ENCODE measurements at regions not wholly inside any gene's neighbourhood (a gene's known extent, or its start where the extent isn't known, plus 50 kb on each side); places are given as distances from the start of the nearest gene placed in this dataset.
"Not testable (repeated sequence)": the region's sequence is repeated elsewhere in the genome, so short reads cannot be mapped to it uniquely, and the experiment has no call there.

DNA sequence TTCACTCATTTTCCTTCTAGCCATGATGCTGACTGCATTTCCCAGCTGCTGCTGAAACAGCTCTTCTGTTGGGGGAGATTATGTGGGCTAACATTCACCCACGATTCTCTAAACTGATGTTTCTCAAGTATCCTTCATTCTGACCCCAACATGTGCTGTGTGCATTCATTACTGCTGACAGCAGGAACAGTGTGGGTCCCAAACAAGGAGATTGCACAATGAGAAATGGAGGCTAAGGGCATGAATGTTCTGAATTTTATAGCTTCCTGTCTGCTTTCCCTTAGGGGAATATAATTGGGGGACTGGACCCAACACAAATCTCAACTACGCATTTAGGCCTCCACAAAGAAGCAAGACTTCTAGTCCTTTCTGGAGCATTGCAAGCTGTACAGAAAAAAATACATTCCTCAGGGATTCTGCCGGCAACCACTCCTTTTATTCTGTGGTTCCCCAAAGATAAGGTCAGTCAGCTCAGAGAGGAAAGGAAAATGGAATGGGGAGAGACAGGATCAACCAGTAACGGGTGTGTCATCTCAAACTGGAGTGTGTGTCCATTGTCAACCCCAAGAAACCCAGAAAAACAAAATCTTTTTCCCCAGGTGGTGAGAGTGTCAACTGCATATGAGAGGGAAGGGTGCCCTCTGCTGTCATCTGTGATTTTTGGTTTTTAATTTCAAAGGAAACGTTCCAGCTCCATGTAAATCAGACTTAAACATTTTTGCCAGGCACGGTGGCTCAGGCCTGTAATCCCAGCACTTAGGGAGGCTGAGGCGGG, 81.5 kb upstream of the EGFL6 start:
- Mint-ChIP-seq H3K27me3 (no peaks in the 10 kb centered on the region), H3K4me3 (no peak overlapping the region), H3K27ac (peak overlapping the region; percentile 92), H3K36me3 (ENCODE audit: low read depth) (no peaks in the 10 kb centered on the region), H3K4me1 (ENCODE audit: low read depth) (peaks cover 36% of the 10 kb centered on the region), H3K9me3 (no peaks in the 10 kb centered on the region)

DNA sequence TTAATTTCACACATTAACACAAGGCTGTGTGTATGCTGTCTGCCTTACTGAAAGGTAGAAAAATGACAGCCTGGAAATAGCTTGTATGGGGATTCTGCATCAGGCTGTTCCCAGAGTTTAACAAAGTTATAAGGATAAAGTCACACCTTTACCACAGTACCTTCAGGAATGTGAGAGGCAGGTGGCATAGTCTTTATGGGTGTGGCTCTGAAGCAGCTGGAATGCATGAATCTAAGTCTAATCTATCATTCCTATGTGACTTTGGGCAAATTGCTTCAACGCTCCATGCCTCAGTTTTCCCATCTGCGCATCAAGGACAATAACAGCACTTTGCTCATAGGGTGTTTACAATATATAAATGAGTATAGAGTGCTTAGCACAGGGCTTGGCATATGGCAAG, 84.2 kb upstream of the EGFL6 start:
- H3K4me3 Mint-ChIP-seq: no peak overlapping the region
- no peaks in the 10 kb centered on the region for H3K36me3 Mint-ChIP-seq (ENCODE audit: low read depth)
- H3K9me3 Mint-ChIP-seq: no peaks in the 10 kb centered on the region
- no peak overlapping the region for H3K27ac Mint-ChIP-seq
- peaks cover 36% of the 10 kb centered on the region for H3K4me1 Mint-ChIP-seq (ENCODE audit: low read depth)
- H3K27me3 Mint-ChIP-seq: no peaks in the 10 kb centered on the region

DNA sequence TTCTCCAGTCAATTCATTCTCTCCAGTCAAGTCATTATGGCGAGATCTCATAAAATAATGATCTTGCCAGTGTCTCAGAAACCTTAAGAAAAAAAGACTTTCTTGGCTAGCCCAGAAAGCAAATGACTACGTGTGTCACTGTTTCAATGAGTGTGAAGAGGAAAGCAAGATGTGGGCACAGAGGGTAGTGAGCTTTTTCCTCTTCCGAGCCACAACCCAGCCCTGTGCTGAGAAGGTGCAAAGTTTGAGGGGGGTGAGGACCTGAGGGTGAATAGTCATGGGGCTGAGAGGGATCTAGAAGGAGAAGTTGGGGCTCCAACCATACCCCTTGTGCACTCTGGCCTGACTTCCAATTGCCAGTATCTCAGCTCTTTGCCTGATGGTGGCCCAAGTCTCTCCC, 85.6 kb upstream of the EGFL6 start:
- H3K36me3 Mint-ChIP-seq (ENCODE audit: low read depth): no peaks in the 10 kb centered on the region
- no peaks in the 10 kb centered on the region for H3K27me3 Mint-ChIP-seq
- peaks cover 36% of the 10 kb centered on the region for H3K4me1 Mint-ChIP-seq (ENCODE audit: low read depth)
- H3K27ac Mint-ChIP-seq: no peak overlapping the region
- no peaks in the 10 kb centered on the region for H3K9me3 Mint-ChIP-seq
- no peak overlapping the region for H3K4me3 Mint-ChIP-seq

DNA sequence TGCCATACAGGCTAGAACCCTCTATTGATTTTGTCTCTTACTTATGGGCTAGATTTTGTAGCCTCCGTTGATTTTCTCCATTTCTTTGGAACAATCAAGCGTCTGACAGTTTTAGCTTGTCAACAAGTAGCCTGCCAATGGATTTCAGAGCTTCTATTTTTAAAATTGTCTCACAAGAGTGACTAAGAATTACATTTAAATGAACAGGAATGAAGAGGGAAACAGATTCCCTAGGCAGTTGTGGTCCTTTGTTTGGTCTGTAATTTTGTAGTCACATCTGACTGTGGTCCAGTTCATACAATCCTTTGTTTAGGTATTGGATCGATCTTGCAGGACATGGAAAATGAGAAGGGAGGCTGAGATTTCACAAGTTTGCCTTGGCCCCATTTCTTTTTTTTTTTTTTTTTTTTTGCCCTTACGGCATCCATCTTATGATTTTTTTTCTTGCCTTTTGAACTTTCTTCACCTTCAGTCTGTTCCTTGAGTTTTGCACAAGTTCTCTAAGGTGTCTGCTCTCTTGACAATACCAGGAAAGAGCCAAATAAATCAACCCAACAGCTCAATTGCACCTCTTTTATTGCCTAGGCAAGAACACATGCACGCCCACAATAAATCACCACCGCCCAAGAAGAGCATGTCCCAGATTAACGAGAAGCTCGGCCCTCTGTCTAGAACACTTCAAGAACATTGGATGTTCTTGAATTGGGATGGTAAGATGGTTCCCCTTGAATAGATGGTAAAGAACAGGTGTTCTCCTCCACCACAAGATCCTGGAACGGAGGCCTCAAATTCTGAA, 86.5 kb upstream of the EGFL6 start:
- H3K36me3 Mint-ChIP-seq (ENCODE audit: low read depth): no peaks in the 10 kb centered on the region
- H3K4me1 Mint-ChIP-seq (ENCODE audit: low read depth): peaks cover 33% of the 10 kb centered on the region
- no peak overlapping the region for H3K4me3 Mint-ChIP-seq
- H3K27ac Mint-ChIP-seq: no peak overlapping the region
- no peaks in the 10 kb centered on the region for H3K27me3 Mint-ChIP-seq
- H3K9me3 Mint-ChIP-seq: no peaks in the 10 kb centered on the region

DNA sequence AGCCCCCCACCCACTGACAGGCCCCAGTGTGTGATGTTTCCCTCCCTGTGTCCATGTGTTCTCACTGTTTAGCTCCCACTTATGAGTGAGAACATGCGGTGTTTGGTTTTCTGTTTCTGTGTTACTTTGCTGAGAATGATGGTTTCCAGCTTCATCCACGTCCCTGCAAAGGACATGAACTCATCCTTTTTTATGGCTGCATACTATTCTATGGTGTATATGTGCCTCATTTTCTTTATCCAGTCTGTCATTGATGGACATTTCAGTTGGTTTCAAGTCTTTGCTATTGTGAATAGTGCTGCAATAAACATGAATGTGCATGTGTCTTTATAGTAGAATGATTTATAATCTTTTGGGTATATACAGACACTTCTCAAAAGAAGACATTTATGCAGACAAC, 88.6 kb upstream of the EGFL6 start:
- not testable (repeated sequence) for H3K36me3 Mint-ChIP-seq (ENCODE audit: low read depth); H3K4me3 Mint-ChIP-seq

DNA sequence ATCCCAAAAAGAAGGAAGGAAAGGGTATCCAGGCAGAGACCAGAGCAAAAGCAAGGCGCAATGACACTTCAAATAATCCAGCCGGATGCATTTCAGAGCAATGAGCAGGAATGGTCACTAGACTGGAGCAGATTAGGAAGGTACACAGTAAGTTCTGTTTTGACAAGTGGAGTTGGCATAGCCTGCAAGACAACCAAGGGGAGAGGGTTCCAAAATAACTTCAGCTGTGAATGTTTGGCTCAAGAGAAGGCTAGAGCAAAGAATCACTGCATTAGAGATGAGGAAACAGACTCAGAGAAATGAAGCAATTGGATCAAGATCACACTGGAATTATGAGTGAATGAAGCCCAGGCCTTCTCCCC, 90.0 kb upstream of the EGFL6 start:
- Mint-ChIP-seq H3K36me3 (ENCODE audit: low read depth) (no peaks in the 10 kb centered on the region), H3K4me3 (no peak overlapping the region), H3K27me3 (no peaks in the 10 kb centered on the region), H3K4me1 (ENCODE audit: low read depth) (peaks cover 14% of the 10 kb centered on the region), H3K9me3 (no peaks in the 10 kb centered on the region), H3K27ac (no peak overlapping the region)

More for the DNA sequence above, 88.6 kb upstream of the EGFL6 start:
- H3K27ac Mint-ChIP-seq, H3K27me3 Mint-ChIP-seq, H3K9me3 Mint-ChIP-seq: not testable (repeated sequence)
- peaks cover 12% of the 10 kb centered on the region for H3K4me1 Mint-ChIP-seq (ENCODE audit: low read depth)

DNA sequence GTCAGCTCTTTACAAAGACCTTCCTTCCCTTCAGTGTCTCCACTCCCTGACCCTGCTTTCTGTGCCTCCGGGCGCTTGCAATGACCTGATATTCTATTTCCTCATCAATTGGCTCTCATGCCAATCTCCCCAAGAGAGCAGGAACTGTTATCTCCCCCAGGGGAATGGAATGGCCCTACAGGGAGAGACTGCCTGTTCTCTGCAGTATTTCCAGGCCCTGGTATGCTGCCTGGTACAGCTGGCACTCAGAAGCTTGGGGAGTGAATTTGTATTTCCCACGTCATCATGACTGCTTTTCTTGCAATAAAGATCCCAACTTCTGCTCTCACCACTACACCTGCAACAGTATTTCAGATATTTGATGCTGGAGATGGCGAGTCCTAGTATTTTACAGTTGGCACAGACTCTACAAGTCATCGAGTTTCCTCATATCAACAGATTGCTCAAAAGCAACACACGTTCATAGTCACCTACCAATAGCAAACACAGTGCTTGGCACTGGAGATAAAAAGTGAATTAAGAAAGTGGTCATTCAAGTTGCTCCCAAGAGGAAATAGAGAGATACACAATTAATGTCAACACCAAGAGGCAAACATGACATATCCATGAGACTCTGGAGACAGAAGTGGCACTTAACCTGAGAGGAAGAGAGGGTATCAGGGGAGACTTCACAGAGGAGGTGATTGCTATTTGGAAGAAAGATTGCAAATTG, 90.5 kb upstream of the EGFL6 start:
- Mint-ChIP-seq H3K4me3 (no peak overlapping the region), H3K27ac (no peak overlapping the region), H3K9me3 (no peaks in the 10 kb centered on the region), H3K27me3 (no peaks in the 10 kb centered on the region), H3K36me3 (ENCODE audit: low read depth) (no peaks in the 10 kb centered on the region), H3K4me1 (ENCODE audit: low read depth) (peaks cover 18% of the 10 kb centered on the region)

DNA sequence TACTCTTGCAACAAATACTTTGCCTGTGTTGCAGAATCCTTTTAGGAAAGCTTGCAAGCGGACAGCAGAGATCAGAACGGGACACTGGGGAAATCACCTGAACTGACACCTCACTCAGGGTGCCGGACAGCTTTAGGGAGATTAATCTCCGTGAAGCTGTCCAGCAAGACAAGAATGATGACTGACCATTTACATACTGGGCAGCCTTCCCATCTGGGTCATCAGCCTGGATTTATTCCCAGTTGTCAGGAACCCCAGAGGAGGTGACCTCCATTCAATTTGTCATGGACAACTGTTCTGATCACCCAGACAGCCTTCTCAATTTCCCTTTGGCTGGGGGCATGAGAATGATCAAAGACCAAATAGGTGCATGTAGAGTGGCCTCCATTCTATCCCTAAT, 93.0 kb upstream of the EGFL6 start:
- Mint-ChIP-seq H3K27me3 (no peaks in the 10 kb centered on the region), H3K36me3 (ENCODE audit: low read depth) (no peaks in the 10 kb centered on the region), H3K9me3 (no peaks in the 10 kb centered on the region), H3K4me1 (ENCODE audit: low read depth) (peaks cover 29% of the 10 kb centered on the region), H3K4me3 (no peak overlapping the region), H3K27ac (no peak overlapping the region)

DNA sequence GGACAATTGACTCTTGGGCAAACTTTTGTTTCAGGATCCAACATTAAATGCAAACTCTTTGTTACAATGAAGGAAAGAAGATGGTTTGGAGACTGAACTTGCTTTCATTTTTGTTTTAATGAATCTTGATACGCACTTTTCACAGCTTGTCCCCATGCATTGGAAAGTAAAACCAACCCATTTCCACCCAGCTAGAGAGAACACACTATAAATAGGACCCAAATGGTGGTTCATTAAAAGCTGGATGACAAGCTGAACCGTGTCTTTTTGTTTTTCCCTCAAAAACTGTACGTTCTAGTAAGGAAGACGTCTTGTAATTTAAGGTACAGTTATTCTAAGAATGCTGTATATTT, 95.3 kb upstream of the EGFL6 start:
- Mint-ChIP-seq H3K27ac (peak overlapping the region; percentile 77), H3K27me3 (no peaks in the 10 kb centered on the region), H3K9me3 (no peaks in the 10 kb centered on the region), H3K4me3 (peak overlapping the region; percentile 77), H3K4me1 (ENCODE audit: low read depth) (peaks cover 37% of the 10 kb centered on the region), H3K36me3 (ENCODE audit: low read depth) (no peaks in the 10 kb centered on the region)

DNA sequence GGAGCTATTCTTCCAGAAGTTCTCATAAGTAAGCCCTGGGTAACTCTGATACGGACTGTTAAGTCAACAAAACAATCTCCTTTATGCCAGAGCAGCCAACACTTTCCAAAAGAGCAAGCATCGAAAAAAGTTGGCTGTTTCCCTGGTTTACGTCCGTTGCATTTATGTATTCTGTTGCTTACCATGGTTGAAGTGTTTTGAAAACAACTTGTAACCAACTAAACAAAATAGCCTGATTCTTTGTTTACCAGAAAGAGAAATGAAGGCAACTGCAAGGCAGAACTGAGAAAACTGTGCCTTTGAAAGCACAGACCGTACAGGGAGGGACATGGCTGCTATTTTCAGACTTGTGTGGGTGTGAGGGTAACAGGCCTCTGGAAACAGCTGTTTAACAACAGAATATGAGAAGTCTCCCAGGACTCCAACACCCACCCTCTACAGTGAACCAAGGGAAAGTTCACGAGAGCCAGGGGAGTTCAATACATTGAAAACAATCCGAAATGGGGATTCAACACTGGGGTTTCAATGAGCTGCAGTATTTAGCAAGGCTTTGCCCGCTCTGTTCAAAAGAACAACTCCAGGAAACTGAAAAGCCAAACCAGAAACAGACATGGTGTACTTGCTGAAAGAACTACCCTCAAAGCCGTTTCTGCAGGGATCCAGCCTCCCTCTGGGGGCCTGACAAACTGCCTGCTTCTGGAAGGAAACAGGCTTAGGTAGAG, 95.8 kb upstream of the EGFL6 start:
- Mint-ChIP-seq H3K27me3 (no peaks in the 10 kb centered on the region), H3K4me1 (ENCODE audit: low read depth) (peaks cover 39% of the 10 kb centered on the region), H3K27ac (peak overlapping the region; percentile 77), H3K9me3 (no peaks in the 10 kb centered on the region), H3K4me3 (peak overlapping the region; percentile 77), H3K36me3 (ENCODE audit: low read depth) (no peaks in the 10 kb centered on the region)

DNA sequence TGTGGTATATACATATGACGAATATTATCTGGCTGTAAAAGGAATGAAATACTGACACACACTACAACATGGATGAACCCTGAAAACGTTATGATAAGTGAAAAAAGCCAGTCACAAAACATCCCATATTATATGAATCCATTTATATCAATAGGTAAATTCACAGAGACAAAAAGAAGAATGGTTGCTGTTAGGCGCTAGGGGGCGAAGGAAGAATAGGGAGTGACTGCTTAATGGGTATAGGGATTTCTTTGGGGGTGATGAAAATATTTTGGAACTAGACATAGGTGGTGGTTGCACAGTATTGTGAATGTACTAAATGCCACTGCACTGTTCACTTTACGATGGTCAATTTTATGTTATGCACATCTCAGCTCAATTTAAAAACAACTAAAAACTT, 96.4 kb upstream of the EGFL6 start:
- peak overlapping the region; percentile 52 for H3K27ac Mint-ChIP-seq
- no peaks in the 10 kb centered on the region for H3K27me3 Mint-ChIP-seq
- no peaks in the 10 kb centered on the region for H3K36me3 Mint-ChIP-seq (ENCODE audit: low read depth)
- H3K4me1 Mint-ChIP-seq (ENCODE audit: low read depth): peaks cover 41% of the 10 kb centered on the region
- peak overlapping the region; percentile 31 for H3K4me3 Mint-ChIP-seq
- H3K9me3 Mint-ChIP-seq: no peaks in the 10 kb centered on the region

DNA sequence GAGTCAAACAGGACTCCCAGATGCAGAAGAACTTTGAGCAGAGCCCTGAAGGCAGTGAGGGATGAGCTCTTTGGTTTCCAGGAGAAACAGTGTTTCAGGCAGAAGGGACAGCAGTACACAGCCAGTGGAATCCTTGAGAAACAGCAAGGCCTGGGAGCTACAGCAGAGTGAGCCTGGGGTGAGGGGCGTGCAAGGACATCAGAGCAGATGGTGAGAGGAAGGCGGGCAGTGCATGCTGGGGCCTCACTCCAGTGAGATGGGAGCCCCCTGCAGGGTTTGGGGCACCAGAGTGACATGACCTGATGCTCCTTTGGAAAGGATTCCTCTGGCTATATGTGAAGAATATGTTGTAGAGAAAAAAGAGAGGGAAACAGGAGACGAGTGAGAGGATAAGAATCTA, 98.1 kb upstream of the EGFL6 start:
- H3K27me3 Mint-ChIP-seq: no peaks in the 10 kb centered on the region
- H3K4me1 Mint-ChIP-seq (ENCODE audit: low read depth): peaks cover 41% of the 10 kb centered on the region
- H3K27ac Mint-ChIP-seq: no peak overlapping the region
- H3K4me3 Mint-ChIP-seq: no peak overlapping the region
- no peaks in the 10 kb centered on the region for H3K9me3 Mint-ChIP-seq
- H3K36me3 Mint-ChIP-seq (ENCODE audit: low read depth): no peaks in the 10 kb centered on the region

DNA sequence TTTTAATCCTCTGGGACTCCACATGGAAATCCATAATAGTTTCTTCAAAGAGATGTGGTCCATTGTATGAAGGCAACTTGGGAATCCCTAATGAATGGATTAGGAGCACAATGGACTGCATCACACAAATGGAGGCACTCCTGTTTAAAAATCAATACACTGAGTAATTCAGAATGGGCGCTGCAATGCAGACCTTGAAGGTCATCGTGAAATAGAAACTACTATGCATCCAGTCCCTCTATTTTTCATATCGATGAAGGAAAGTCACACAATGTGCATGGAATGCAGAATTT, 98.8 kb upstream of the EGFL6 start:
- Mint-ChIP-seq H3K4me3 (no peak overlapping the region), H3K4me1 (ENCODE audit: low read depth) (peaks cover 41% of the 10 kb centered on the region), H3K27ac (no peak overlapping the region), H3K9me3 (no peaks in the 10 kb centered on the region), H3K36me3 (ENCODE audit: low read depth) (no peaks in the 10 kb centered on the region), H3K27me3 (no peaks in the 10 kb centered on the region)

DNA sequence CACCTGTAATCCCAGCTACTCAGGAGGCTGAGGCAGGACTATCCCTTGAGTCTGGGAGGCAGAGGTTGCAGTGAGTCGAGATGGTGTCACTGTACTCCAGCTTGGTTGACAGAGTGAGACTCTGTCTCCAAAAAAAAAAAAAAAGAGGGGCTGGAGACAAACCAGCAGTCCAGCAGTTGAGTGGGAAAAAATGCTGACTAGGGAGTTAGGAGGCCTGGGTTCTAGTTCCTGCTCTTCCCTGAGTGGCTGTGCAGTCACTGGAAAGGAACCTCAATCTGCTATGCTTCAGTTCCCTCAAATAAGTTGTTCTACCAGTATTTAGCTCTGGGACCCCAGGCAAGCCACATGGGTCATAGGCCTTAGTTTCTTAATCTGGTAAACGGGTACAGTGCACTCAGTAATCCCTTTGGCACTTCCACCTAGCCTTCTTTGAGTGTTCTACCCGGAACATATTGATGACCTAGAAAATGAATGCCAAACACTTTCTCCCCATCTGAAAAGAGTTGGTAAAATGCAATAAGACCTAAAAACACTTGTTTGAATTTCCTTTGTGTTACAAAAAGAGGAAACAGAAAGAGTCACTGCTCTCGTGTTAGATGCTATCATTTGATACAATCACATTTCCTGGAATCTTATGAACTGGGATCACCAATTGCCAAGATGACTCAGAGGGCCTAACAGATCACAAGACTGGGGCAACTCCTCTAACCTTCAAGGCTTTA, 99.3 kb upstream of the EGFL6 start:
- Mint-ChIP-seq H3K4me3 (no peak overlapping the region), H3K36me3 (ENCODE audit: low read depth) (no peaks in the 10 kb centered on the region), H3K27me3 (no peaks in the 10 kb centered on the region), H3K4me1 (ENCODE audit: low read depth) (peaks cover 38% of the 10 kb centered on the region), H3K27ac (no peak overlapping the region), H3K9me3 (no peaks in the 10 kb centered on the region)
